H1 (cell line): ENCODE measurements at regions not wholly inside any gene's neighbourhood (a gene's known extent, or its start where the extent isn't known, plus 50 kb on each side); places are given as distances from the start of the nearest gene placed in this dataset.

Source experiments
- CTCF ChIA-PET: fragments of 300-600 bp; sonication (Branson Sonifier 250); formaldehyde crosslinking; loops from one replicate; lab custom pipeline; 2021; ENCODE audit not compliant: partially characterized antibody; lab: Charles Lee
- POLR2A ChIA-PET: fragments of 300-600 bp; sonication (Branson Sonifier 250); formaldehyde crosslinking; loops from one replicate; lab custom pipeline; 2021; ENCODE audit warnings: inconsistent platforms; ENCODE audit not compliant: partially characterized antibody; lab: Charles Lee
- DNase-seq, 2 experiments: peaks; one replicate each; pipeline versions ENCODE4 v3.0.0 to v3.0.0-alpha.2; 2010 to 2022; ENCODE audit warnings: low spot score in 2 of 2, low read depth in 1 of 2, mixed read lengths in 1 of 2
- FAIRE-seq: peaks from 2 replicates; lab custom pipeline; 2011; peaks lifted over from hg19 to GRCh38; lab: Jason Lieb, UNC
- H2AFZ ChIP-seq: 2 replicates; pipeline ENCODE4 v1.8.1; 2012; ENCODE audit warnings: low read length, inconsistent platforms
- H2AK5ac ChIP-seq: 2 replicates; pipeline ENCODE4 v1.6.1; 2013; ENCODE audit warnings: low read depth, low read length
- H2BK120ac ChIP-seq: replicated peaks from 2 replicates; pipeline ENCODE3; 2013; ENCODE audit warnings: low read depth, low read length, inconsistent platforms
- H2BK12ac ChIP-seq: 2 replicates; pipeline ENCODE4 v1.6.1; 2013; ENCODE audit warnings: low read depth, low read length
- H2BK15ac ChIP-seq: 2 replicates; pipeline ENCODE4 v1.6.1; 2013; ENCODE audit warnings: low read length
- H2BK20ac ChIP-seq: 2 replicates; pipeline ENCODE4 v1.6.1; 2013; ENCODE audit warnings: low read length
- H2BK5ac ChIP-seq: 2 replicates; pipeline ENCODE4 v1.6.1; 2013; ENCODE audit warnings: low read depth, low read length
- H3K14ac ChIP-seq: 2 replicates; pipeline ENCODE4 v1.6.1; 2013; ENCODE audit warnings: inconsistent platforms; ENCODE audit not compliant: insufficient read length
- H3K18ac ChIP-seq: 2 replicates; pipeline ENCODE4 v1.6.1; 2013; ENCODE audit warnings: low read length; ENCODE audit errors: extremely low read depth
- H3K23ac ChIP-seq: 2 replicates; pipeline ENCODE4 v1.6.1; 2013; ENCODE audit warnings: inconsistent platforms; ENCODE audit not compliant: insufficient read length
- H3K23me2 ChIP-seq: 2 replicates; pipeline ENCODE4 v1.6.1; 2013; ENCODE audit warnings: low read depth, low read length
- H3K27ac ChIP-seq: 2 replicates; pipeline ENCODE4 v1.6.1; 2011; ENCODE audit warnings: low read depth, low read length, inconsistent platforms
- H3K27me3 ChIP-seq, 4 experiments: replicated peaks in 1 of 4; 1 replicate in 1 of 4; 2 replicates in 3 of 4; pipeline versions ENCODE4 v1.6.1 to v1.8.1; 2011 to 2013; ENCODE audit warnings: low read length in 3 of 4, mild to moderate bottlenecking in 3 of 4, inconsistent platforms in 2 of 4, mixed read lengths in 2 of 4, moderate library complexity in 1 of 4; ENCODE audit not compliant: control insufficient read depth in 3 of 4, insufficient read depth in 3 of 4; ENCODE audit errors: extremely low read depth in 1 of 4
- H3K36me3 ChIP-seq, 4 experiments: 2 replicates each; pipeline versions ENCODE4 v1.6.1 to v1.8.1; 2011 to 2013; ENCODE audit warnings: mild to moderate bottlenecking in 4 of 4, low read length in 3 of 4, moderate library complexity in 2 of 4, control low read depth in 1 of 4, inconsistent platforms in 1 of 4; ENCODE audit not compliant: insufficient read depth in 4 of 4, control insufficient read depth in 2 of 4
- H3K4ac ChIP-seq: replicated peaks from 2 replicates; pipeline ENCODE3; 2013; ENCODE audit warnings: low read length, low read depth, mixed read lengths, inconsistent platforms; ENCODE audit not compliant: insufficient read length
- H3K4me1 ChIP-seq, 4 experiments: replicated peaks in 1 of 4; 1 replicate in 1 of 4; 2 replicates in 3 of 4; pipeline versions ENCODE4 v1.6.1 to v1.8.1; 2011 to 2013; ENCODE audit warnings: low read length in 3 of 4, inconsistent platforms in 2 of 4, mixed read lengths in 1 of 4; ENCODE audit not compliant: insufficient read depth in 4 of 4, control insufficient read depth in 3 of 4
- H3K4me2 ChIP-seq, 2 experiments: 2 replicates each; pipeline versions ENCODE4 v1.6.1 to v1.8.1; 2011 to 2013; ENCODE audit warnings: low read depth in 2 of 2, low read length in 2 of 2, control low read depth in 1 of 2, inconsistent platforms in 1 of 2, mild to moderate bottlenecking in 1 of 2; ENCODE audit not compliant: insufficient read depth in 1 of 2
- H3K4me3 ChIP-seq, 4 experiments: fragments of 200-600, 300-600 bp in 1 of 4; sonication (generic), shearing (Covaris generic), sonication (Bioruptor Twin) in 1 of 4; 2 replicates each; pipeline versions ENCODE4 v1.5.1 to v1.8.1; 2011 to 2016; ENCODE audit warnings: low read length in 4 of 4, low read depth in 3 of 4, control low read depth in 2 of 4, inconsistent platforms in 2 of 4, mild to moderate bottlenecking in 2 of 4, mixed read lengths in 1 of 4, moderate library complexity in 1 of 4; ENCODE audit not compliant: insufficient read depth in 2 of 4; ENCODE audit errors: extremely low read depth in 1 of 4
- H3K56ac ChIP-seq: replicated peaks from 2 replicates; pipeline ENCODE3; 2013; ENCODE audit warnings: low read depth, mild to moderate bottlenecking, mixed read lengths, low read length, inconsistent platforms; ENCODE audit not compliant: insufficient read length
- H3K79me1 ChIP-seq: 2 replicates; pipeline ENCODE4 v1.6.1; 2013; ENCODE audit warnings: low read depth, low read length, control low read depth
- H3K79me2 ChIP-seq, 2 experiments: 2 replicates each; pipeline versions ENCODE4 v1.6.1 to v1.8.1; 2012 to 2013; ENCODE audit warnings: low read length in 2 of 2, mild to moderate bottlenecking in 2 of 2, inconsistent platforms in 1 of 2; ENCODE audit not compliant: insufficient read depth in 2 of 2, control insufficient read depth in 1 of 2
- H3K9ac ChIP-seq, 4 experiments: replicated peaks in 1 of 4; 1 replicate in 1 of 4; 2 replicates in 3 of 4; pipeline versions ENCODE4 v1.6.1 to v1.8.1; 2011 to 2013; ENCODE audit warnings: low read depth in 3 of 4, low read length in 3 of 4, control low read depth in 2 of 4, mild to moderate bottlenecking in 2 of 4, moderate library complexity in 2 of 4, inconsistent platforms in 1 of 4; ENCODE audit errors: extremely low read depth in 1 of 4
- H3K9me3 ChIP-seq, 2 experiments: 2 replicates each; pipeline versions ENCODE4 v1.6.1 to v1.8.1; 2012 to 2013; ENCODE audit warnings: mild to moderate bottlenecking in 2 of 2, moderate library complexity in 2 of 2, control low read depth in 1 of 2, inconsistent platforms in 1 of 2, low read depth in 1 of 2, low read length in 1 of 2, mixed read lengths in 1 of 2; ENCODE audit not compliant: insufficient read depth in 2 of 2
- H4K20me1 ChIP-seq, 2 experiments: replicated peaks in 1 of 2; 2 replicates each; pipeline versions ENCODE3 to v1.8.1; 2011 to 2013; ENCODE audit warnings: inconsistent platforms in 2 of 2, low read length in 2 of 2, mild to moderate bottlenecking in 1 of 2; ENCODE audit not compliant: insufficient read depth in 2 of 2, control insufficient read depth in 1 of 2
- H4K5ac ChIP-seq: 2 replicates; pipeline ENCODE4 v1.6.1; 2013; ENCODE audit warnings: low read length, low read depth, mixed read lengths, inconsistent platforms; ENCODE audit not compliant: insufficient read length
- H4K8ac ChIP-seq: 2 replicates; pipeline ENCODE4 v1.8.0; 2013; ENCODE audit warnings: mild to moderate bottlenecking, moderate library complexity, low read length, inconsistent platforms; ENCODE audit not compliant: insufficient read depth; ENCODE audit errors: extremely low read depth
- H4K91ac ChIP-seq: replicated peaks from 2 replicates; pipeline ENCODE3; 2013; ENCODE audit warnings: low read length, mixed read lengths, inconsistent platforms; ENCODE audit not compliant: insufficient read length
- ASH2L ChIP-seq: fragments of 200-600, 300-600 bp; sonication (generic); IDR thresholded peaks from one replicate; pipeline ENCODE4 v1.7.1; 2017; ENCODE audit warnings: low read length
- BCL11A ChIP-seq, 2 experiments: IDR thresholded peaks; one replicate each; pipeline ENCODE4 v1.6.1; 2011; ENCODE audit warnings: low read depth in 2 of 2, low read length in 2 of 2, mild to moderate bottlenecking in 2 of 2
- CEBPB ChIP-seq: IDR thresholded peaks from 2 replicates; pipeline ENCODE4 v1.6.1; 2012; ENCODE audit warnings: low read depth, low read length
- EZH2 ChIP-seq: fragments of 200-600 bp; sonication (generic); IDR thresholded peaks from 2 replicates; pipeline ENCODE4 v1.7.1; 2012; ENCODE audit warnings: low read depth, mild to moderate bottlenecking, moderate library complexity, low read length, inconsistent platforms; ENCODE audit not compliant: severe bottlenecking
- HDAC2 ChIP-seq, 2 experiments: fragments of 300-600 bp in 1 of 2; sonication (generic) in 1 of 2; IDR thresholded peaks; 2 replicates each; pipeline ENCODE4 v1.6.1; 2011 to 2012; ENCODE audit warnings: low read depth in 2 of 2, low read length in 2 of 2, mild to moderate bottlenecking in 2 of 2, moderate library complexity in 2 of 2, borderline replicate concordance in 1 of 2, inconsistent platforms in 1 of 2
- JUND ChIP-seq: IDR thresholded peaks from 2 replicates; pipeline ENCODE4 v1.6.1; 2011; ENCODE audit warnings: mild to moderate bottlenecking, improper control_type of control experiment, low read length
- KDM1A ChIP-seq: fragments of 200-600, 300-600 bp; sonication (generic); IDR thresholded peaks from 2 replicates; pipeline ENCODE4 v1.7.1; 2016; ENCODE audit warnings: mild to moderate bottlenecking, low read length, borderline replicate concordance
- KDM4A ChIP-seq: IDR thresholded peaks from one replicate; pipeline ENCODE4 v1.7.1; 2012; ENCODE audit warnings: low read depth, mild to moderate bottlenecking, moderate library complexity, low read length, inconsistent platforms; ENCODE audit not compliant: severe bottlenecking
- POLR2A ChIP-seq, 2 experiments: IDR thresholded peaks; 1 replicate in 1 of 2; 2 replicates in 1 of 2; pipeline ENCODE4 v1.6.1; 2011; ENCODE audit warnings: low read depth in 2 of 2, low read length in 2 of 2, mild to moderate bottlenecking in 2 of 2; ENCODE audit errors: control extremely low read depth in 1 of 2
- POLR2AphosphoS5 ChIP-seq: IDR thresholded peaks from 2 replicates; pipeline ENCODE4 v1.6.1; 2011; ENCODE audit warnings: low read depth, low read length
- RBBP5 ChIP-seq: IDR thresholded peaks from 2 replicates; pipeline ENCODE4 v1.7.1; 2012; ENCODE audit warnings: low read depth, mild to moderate bottlenecking, inconsistent platforms, low read length, moderate library complexity, borderline replicate concordance
- SRF ChIP-seq: IDR thresholded peaks from 2 replicates; pipeline ENCODE4 v1.6.1; 2011; ENCODE audit warnings: mild to moderate bottlenecking, low read depth, low read length, moderate library complexity
- TAF1 ChIP-seq: IDR thresholded peaks from 2 replicates; pipeline ENCODE4 v1.6.1; 2011; ENCODE audit warnings: mild to moderate bottlenecking, low read depth, low read length
- TCF12 ChIP-seq: IDR thresholded peaks from 2 replicates; pipeline ENCODE4 v1.6.1; 2011; ENCODE audit warnings: low read depth, mild to moderate bottlenecking, low read length
- WGBS, 2 experiments: shearing (Covaris generic) in 1 of 2; methylation state at CpG; one replicate each; pipeline versions ENCODE4 v1.1.6 to v1.1.7; 2013 to 2015; ENCODE audit warnings: low lambda C conversion rate in 2 of 2, mixed read lengths in 2 of 2, inconsistent platforms in 1 of 2, low coverage in 1 of 2, missing lambda C conversion rate in 1 of 2; ENCODE audit not compliant: insufficient replicate concordance in 2 of 2, insufficient coverage in 1 of 2, insufficient read length in 1 of 2; ENCODE audit errors: extremely low coverage in 1 of 2, missing lambda C conversion rate in 1 of 2; 5-methylcytosine and 5-hydroxymethylcytosine counted together
- TF ChIP-seq, protein P1 (sequence below): IDR thresholded peaks from 2 replicates; pipeline ENCODE4 v1.6.1; 2011; ENCODE audit warnings: low read length, improper control_type of control experiment

DNA sequence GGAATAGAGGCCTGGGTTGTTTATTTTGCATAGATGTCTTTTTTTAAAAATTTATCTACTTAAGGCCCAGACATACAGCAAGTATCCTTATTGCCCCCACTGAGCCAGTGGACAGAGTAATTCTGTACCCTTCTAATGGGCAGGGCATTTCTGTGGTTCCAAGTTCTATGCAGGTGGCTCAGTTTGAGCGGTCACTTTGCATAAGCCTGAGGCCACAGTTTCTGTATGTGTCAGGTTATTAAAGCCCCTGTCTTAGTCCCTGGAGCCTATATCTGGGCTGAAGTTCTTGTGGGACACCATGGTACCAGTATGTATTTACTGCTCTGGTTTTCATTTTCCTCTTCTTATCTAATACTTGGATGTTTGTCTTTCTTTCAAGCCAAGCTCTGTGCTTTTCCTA lies 168.8 kb downstream of the MID1IP1 start:
- CTCF ChIA-PET, result no interaction called here
- Histone ChIP-seq H2AK5ac (no peak overlapping the region), H4K20me1 (no peaks in the 10 kb centered on the region), H4K5ac (no peak overlapping the region), H3K4me3 (no peak overlapping the region), H3K4me1 (peaks cover 0 to 2% (median 0%) of the 10 kb centered on the region in 4 experiments; a peak in 1 of 7 replicates), H3K14ac (no peak overlapping the region), H2BK20ac (no peak overlapping the region), H2BK120ac (no peak overlapping the region), H3K18ac (no peak overlapping the region), H3K4ac (no peak overlapping the region), H4K91ac (no peak overlapping the region), H4K8ac (no peak overlapping the region), H3K9me3 (no peaks in the 10 kb centered on the region), H3K27ac (no peak overlapping the region), H3K36me3 (no peaks in the 10 kb centered on the region), H2AFZ (no peak overlapping the region), H3K27me3 (no peaks in the 10 kb centered on the region), H3K56ac (no peak overlapping the region), H3K9ac (no peak overlapping the region), H3K4me2 (no peak overlapping the region), H3K79me1 (no peaks in the 10 kb centered on the region), H2BK5ac (no peak overlapping the region), H3K23me2 (no peaks in the 10 kb centered on the region), H2BK15ac (no peak overlapping the region), H3K79me2 (no peaks in the 10 kb centered on the region), H3K23ac (no peak overlapping the region), H2BK12ac (no peak overlapping the region)
- FAIRE-seq, result no peak
- no peak for DNase-seq
- 100% methylated on average over 1 of the region's 1 CpG; no CpG with 5 or more reads in 1 of the 2 experiments for WGBS, 2 experiments
- POLR2A ChIA-PET, result no interaction called here
- TF ChIP-seq HDAC2 (IDR thresholded peaks at IDR 0.05; ENCODE audit: borderline replicate concordance in 1 of 2, low read depth in 2 of 2, low read length in 2 of 2) (no peak), EZH2 (no peak), POLR2A (IDR thresholded peaks at IDR 0.05; ENCODE audit: control extremely low read depth in 1 of 2, low read depth in 2 of 2, low read length in 2 of 2) (no peak), TAF1 (no peak), TCF12 (no peak), KDM1A (no peak), POLR2AphosphoS5 (no peak), BCL11A (IDR thresholded peaks at IDR 0.05; ENCODE audit: low read depth in 2 of 2, low read length in 2 of 2) (no peak), SRF (no peak), JUND (no peak), KDM4A (no peak), ASH2L (no peak), CEBPB (no peak), RBBP5 (no peak)
- TF ChIP-seq, protein P1, sequence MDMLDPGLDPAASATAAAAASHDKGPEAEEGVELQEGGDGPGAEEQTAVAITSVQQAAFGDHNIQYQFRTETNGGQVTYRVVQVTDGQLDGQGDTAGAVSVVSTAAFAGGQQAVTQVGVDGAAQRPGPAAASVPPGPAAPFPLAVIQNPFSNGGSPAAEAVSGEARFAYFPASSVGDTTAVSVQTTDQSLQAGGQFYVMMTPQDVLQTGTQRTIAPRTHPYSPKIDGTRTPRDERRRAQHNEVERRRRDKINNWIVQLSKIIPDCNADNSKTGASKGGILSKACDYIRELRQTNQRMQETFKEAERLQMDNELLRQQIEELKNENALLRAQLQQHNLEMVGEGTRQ, result no peak
